Tibial artery (tissue), 4 donors: ENCODE measurements at regions not wholly inside any gene's neighbourhood (a gene's known extent, or its start where the extent isn't known, plus 50 kb on each side); places are given as distances from the start of the nearest gene placed in this dataset.

ENCODE experiments used
- DNase-seq, 2 donors: peaks; one replicate each; pipeline ENCODE4 v3.0.0-alpha.2; 2019
- H3K27ac ChIP-seq, 2 donors: fragments of 200-600 bp; sonication (generic) in 1 of 2; 1 replicate in 1 of 2; 2 replicates in 1 of 2; pipeline ENCODE4 v1.5.1; 2018 to 2019; ENCODE audit warnings: mild to moderate bottlenecking in 1 of 2
- H3K27me3 ChIP-seq, 2 donors: fragments of 200-600 bp; sonication (generic) in 1 of 2; one replicate each; pipeline versions ENCODE4 v1.5.1 to v1.6.0; 2016 to 2019
- H3K36me3 ChIP-seq, 3 donors: fragments of 200-600 bp; sonication (generic) in 2 of 3; one replicate each; pipeline ENCODE4 v1.5.1; 2016 to 2019; ENCODE audit warnings: mild to moderate bottlenecking in 2 of 3
- H3K4me1 ChIP-seq, 4 donors: fragments of 200-600 bp; sonication (generic) in 2 of 4; 1 replicate in 3 of 4; 2 replicates in 1 of 4; pipeline ENCODE4 v1.5.1; 2016 to 2019
- H3K4me3 ChIP-seq, 2 donors: fragments of 200-600 bp; sonication (generic) in 1 of 2; 1 replicate in 1 of 2; 2 replicates in 1 of 2; pipeline ENCODE4 v1.5.1; 2018 to 2019; ENCODE audit warnings: mild to moderate bottlenecking in 2 of 2
- H3K9me3 ChIP-seq, 3 donors: fragments of 200-600 bp; sonication (generic) in 1 of 3; one replicate each; pipeline ENCODE4 v1.5.1; 2016 to 2019
- CTCF ChIP-seq, 2 experiments: fragments of 200-600 bp in 1 of 2; fragments of 450-650 bp in 1 of 2; IDR thresholded peaks; one replicate each; pipeline ENCODE4 v1.5.1; 2017 to 2019; ENCODE audit warnings: antibody characterized with exemption in 2 of 2, mild to moderate bottlenecking in 1 of 2, moderate library complexity in 1 of 2
- intact Hi-C: fragments of 100-400 bp; cut with DNase I; formaldehyde crosslinking; loops from one replicate; pipeline ENCODE4 v1.15.0; 2023; ENCODE audit warnings: low total_unique reads

GRCh38 chr4:159480826-159481225 lies 377.9 kb downstream of the RAPGEF2 start:
- H3K36me3 ChIP-seq = no peaks in the 10 kb centered on the region
- H3K27me3 ChIP-seq = no peaks in the 10 kb centered on the region
- DNase-seq = no peak
- no peaks in the 10 kb centered on the region for H3K4me1 ChIP-seq
- intact Hi-C loops = no loop called here
- no peak for TF ChIP-seq CTCF (IDR thresholded peaks at IDR 0.05)
- H3K27ac ChIP-seq = no peak overlapping the region
- H3K4me3 ChIP-seq = no peak overlapping the region
- no peaks in the 10 kb centered on the region for H3K9me3 ChIP-seq

- Histone ChIP-seq H3K4me3 (no peak overlapping the region), H3K9me3 (no peaks in the 10 kb centered on the region), H3K4me1 (no peaks in the 10 kb centered on the region), H3K36me3 (no peaks in the 10 kb centered on the region), H3K27me3 (peaks cover 0 to 4% of the 10 kb centered on the region in 2 donors), H3K27ac (no peak overlapping the region)
- no peak for DNase-seq
- no peak for TF ChIP-seq CTCF (IDR thresholded peaks at IDR 0.05)
- intact Hi-C loops = no loop called here
These were observed 379.1 kb downstream of the RAPGEF2 start for GRCh38 chr4:159481936-159482335.

- DNase-seq = no peak
- intact Hi-C loops = no loop called here
- Histone ChIP-seq H3K9me3 (no peaks in the 10 kb centered on the region), H3K27ac (no peak overlapping the region), H3K4me1 (peaks cover 0 to 2% (median 0%) of the 10 kb centered on the region in 4 donors), H3K36me3 (no peaks in the 10 kb centered on the region), H3K4me3 (no peak overlapping the region), H3K27me3 (peaks cover 0 to 4% of the 10 kb centered on the region in 2 donors)
- no peak for TF ChIP-seq CTCF (IDR thresholded peaks at IDR 0.05)
These were observed 380.4 kb downstream of the RAPGEF2 start for GRCh38 chr4:159483110-159483781.

GRCh38 chr4:159483782-159484741 lies 381.2 kb downstream of the RAPGEF2 start:
- Histone ChIP-seq H3K36me3 (no peaks in the 10 kb centered on the region), H3K4me1 (peaks cover 0 to 2% (median 0%) of the 10 kb centered on the region in 4 donors), H3K27ac (no peak overlapping the region), H3K4me3 (no peak overlapping the region), H3K27me3 (peaks cover 0 to 4% of the 10 kb centered on the region in 2 donors), H3K9me3 (no peaks in the 10 kb centered on the region)
- intact Hi-C loops = no loop called here
- TF ChIP-seq CTCF (IDR thresholded peaks at IDR 0.05) = no peak
- DNase-seq = no peak

GRCh38 chr4:159484864-159485263 lies 382.0 kb downstream of the RAPGEF2 start:
- intact Hi-C loops = no loop called here
- no peak for DNase-seq
- no peak for TF ChIP-seq CTCF (IDR thresholded peaks at IDR 0.05)

More at GRCh38 chr4:159484864-159485263, 382.0 kb downstream of the RAPGEF2 start:
- Histone ChIP-seq H3K9me3 (no peaks in the 10 kb centered on the region), H3K4me1 (peaks cover 0 to 2% (median 0%) of the 10 kb centered on the region in 4 donors), H3K27ac (no peak overlapping the region), H3K27me3 (peaks cover 0 to 4% of the 10 kb centered on the region in 2 donors), H3K4me3 (no peak overlapping the region), H3K36me3 (no peaks in the 10 kb centered on the region)
